H1 (cell line): ENCODE measurements at regions not wholly inside any gene's neighbourhood (a gene's known extent, or its start where the extent isn't known, plus 50 kb on each side); places are given as distances from the start of the nearest gene placed in this dataset.
"Not testable (repeated sequence)": the region's sequence is repeated elsewhere in the genome, so short reads cannot be mapped to it uniquely, and the experiment has no call there.

Experiments used
- CTCF ChIP-seq, 3 experiments: IDR thresholded peaks; 1 replicate in 2 of 3; 2 replicates in 1 of 3; pipeline versions ENCODE4 v1.5.1 to v1.6.1; 2011; ENCODE audit warnings: low read length in 3 of 3, mild to moderate bottlenecking in 3 of 3, inconsistent platforms in 2 of 3, low read depth in 1 of 3, moderate library complexity in 1 of 3; ENCODE audit not compliant: insufficient read depth in 1 of 3; ENCODE audit errors: control extremely low read depth in 1 of 3
- JUND ChIP-seq: IDR thresholded peaks from 2 replicates; pipeline ENCODE4 v1.6.1; 2011; ENCODE audit warnings: mild to moderate bottlenecking, improper control_type of control experiment, low read length
- POLR2A ChIP-seq, 2 experiments: IDR thresholded peaks; 1 replicate in 1 of 2; 2 replicates in 1 of 2; pipeline ENCODE4 v1.6.1; 2011; ENCODE audit warnings: low read depth in 2 of 2, low read length in 2 of 2, mild to moderate bottlenecking in 2 of 2; ENCODE audit errors: control extremely low read depth in 1 of 2
- RAD21 ChIP-seq, 2 experiments: IDR thresholded peaks in 1 of 2; conservative IDR thresholded peaks in 1 of 2; 2 replicates each; pipeline ENCODE4 v1.6.1; 2011; ENCODE audit warnings: low read depth in 2 of 2, low read length in 2 of 2, improper control_type of control experiment in 1 of 2, inconsistent platforms in 1 of 2, mild to moderate bottlenecking in 1 of 2, moderate library complexity in 1 of 2

DNA sequence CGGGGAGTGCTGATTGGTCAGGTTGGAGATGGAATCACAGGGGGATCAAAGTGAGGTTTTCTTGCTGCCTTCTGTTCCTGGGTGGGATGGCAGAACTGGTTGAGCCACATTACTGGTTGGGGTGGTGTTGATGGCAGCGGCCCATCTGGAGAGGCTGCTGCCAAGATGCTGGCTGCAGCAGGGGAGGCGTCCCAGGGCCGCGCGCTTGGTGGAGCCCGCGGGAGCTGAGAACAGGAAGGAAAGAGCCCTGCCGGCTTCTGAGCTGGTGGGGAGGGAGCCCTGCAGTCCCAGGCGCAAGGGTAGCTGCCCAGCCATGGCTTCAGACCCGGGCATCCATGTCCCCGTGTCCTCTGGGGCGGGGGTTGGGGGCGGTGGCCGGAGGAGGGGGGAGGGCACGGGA is 609.3 kb downstream of the SPATA31A6 start:
- not testable (repeated sequence) for TF ChIP-seq RAD21 (IDR thresholded peaks at IDR 0.05 in 1 of 2, conservative IDR thresholded peaks at IDR 0.05 in 1 of 2; ENCODE audit: low read depth in 2 of 2, low read length in 2 of 2); POLR2A (IDR thresholded peaks at IDR 0.05; ENCODE audit: control extremely low read depth in 1 of 2, low read depth in 2 of 2, low read length in 2 of 2); JUND; CTCF (IDR thresholded peaks at IDR 0.05; ENCODE audit: control extremely low read depth in 1 of 3, insufficient read depth in 1 of 3, low read depth in 1 of 3, low read length in 3 of 3)
